Heart left ventricle (tissue), 16 donors: ENCODE measurements at regions not wholly inside any gene's neighbourhood (a gene's known extent, or its start where the extent isn't known, plus 50 kb on each side); places are given as distances from the start of the nearest gene placed in this dataset.

ENCODE experiments used
- ATAC-seq, 4 donors: fragments of 200-7000 bp; cut with Tn5 transposase; one replicate each; pipeline ENCODE4 v1.9.1; 2020 to 2022; ENCODE audit warnings: moderate library complexity in 4 of 4, mild to moderate bottlenecking in 3 of 4, moderate number of reproducible peaks in 1 of 4
- DNase-seq, 5 donors: peaks; one replicate each; pipeline ENCODE4 v3.0.0-alpha.2; 2020
- H3K27ac ChIP-seq, 12 donors: fragments of 200-600 bp; sonication (generic) in 4 of 12; one replicate each; pipeline versions ENCODE4 v1.5.0 to v1.8.0; 2016 to 2022; ENCODE audit warnings: mild to moderate bottlenecking in 2 of 12
- H3K27me3 ChIP-seq, 9 donors: fragments of 200-600 bp; sonication (generic) in 2 of 9; one replicate each; pipeline versions ENCODE4 v1.5.1 to v1.8.0; 2016 to 2022; ENCODE audit warnings: mild to moderate bottlenecking in 3 of 9
- H3K36me3 ChIP-seq, 9 donors: fragments of 200-600 bp; sonication (generic) in 2 of 9; one replicate each; pipeline versions ENCODE4 v1.5.0 to v1.8.0; 2018 to 2022; ENCODE audit warnings: mild to moderate bottlenecking in 2 of 9
- H3K4me1 ChIP-seq, 12 donors: fragments of 200-600 bp; sonication (generic) in 4 of 12; one replicate each; pipeline versions ENCODE4 v1.5.0 to v1.8.0; 2016 to 2022; ENCODE audit warnings: mild to moderate bottlenecking in 3 of 12
- H3K4me3 ChIP-seq, 12 donors: fragments of 200-600 bp; sonication (generic) in 4 of 12; one replicate each; pipeline versions ENCODE4 v1.5.0 to v1.8.0; 2017 to 2022; ENCODE audit warnings: mild to moderate bottlenecking in 9 of 12, moderate library complexity in 4 of 12
- H3K9me3 ChIP-seq, 12 donors: fragments of 200-600 bp; sonication (generic) in 4 of 12; one replicate each; pipeline versions ENCODE4 v1.5.0 to v1.8.0; 2016 to 2022; ENCODE audit warnings: mild to moderate bottlenecking in 1 of 12
- CTCF ChIP-seq, 12 donors: fragments of 200-600 bp; sonication (generic) in 4 of 12; IDR thresholded peaks; one replicate each; pipeline versions ENCODE4 v1.5.0 to v1.8.0; 2018 to 2022; ENCODE audit warnings: antibody characterized with exemption in 12 of 12, mild to moderate bottlenecking in 5 of 12
- POLR2A ChIP-seq, 2 donors: fragments of 450-650 bp; IDR thresholded peaks; one replicate each; pipeline ENCODE4 v1.6.1; 2017; ENCODE audit warnings: antibody characterized with exemption in 2 of 2, mild to moderate bottlenecking in 2 of 2, moderate library complexity in 2 of 2
- WGBS, 4 donors: extraction: QIAGEN DNeasy Blood & Tissue Kit in 2 of 4; methylation state at CpG; one replicate each; pipeline versions ENCODE4 v1.1.5 to v1.1.7; 2013 to 2018; 5-methylcytosine and 5-hydroxymethylcytosine counted together
- intact Hi-C, 10 donors: fragments of 100-400 bp; cut with DNase I; formaldehyde crosslinking; loops; one replicate each; pipeline versions ENCODE4 v1.11.1 to v1.14.2; 2022
- donor health status: ischemic (EF 13 %, LVEDD 7.1; RV severe dilation, severe dysfunction).
- donor health status: healthy with polysubstance abuse.
- donor health status: DM: no; HTN: yes; CAD: no.
- donor health status: DM: no; HTN: no; CAD: no.
- donor health status: ischemic (EF 25% LVEDD 6.9; RV normal size, moderate dysfunction).
- donor health status: ischemic (EF 25% LVEDD 5.7; RV mildly dilated, moderate dysfunction).
- donor health status: healthy.
- donor health status: DM: yes; HTN: yes; CAD: no.
- donor health status: ischemic (EF 35%, LVEDD 5.7; RV mildly dilated, moderate dysfunction).
- donor health status: nonischemic (EF 11% LVEDD 7.7; RV severe dilation, severe dysfunction).
- donor health status: DM: yes; HTN: yes; CAD: no.
- donor health status: PGD.
- donor health status: ischemic (EF 29% LVEDD 5.4; RV normal size, mild dysfunction).
- donor health status: nonischemic (EF 23%, LVEDD 6.1; RV moderate dilation, normal function).

- H3K27ac ChIP-seq: peak overlapping the region in 1 of 12 donors; percentile 44
- no peak for TF ChIP-seq CTCF (IDR thresholded peaks at IDR 0.05)
- TF ChIP-seq POLR2A (IDR thresholded peaks at IDR 0.05): no peak
- intact Hi-C loops: loop anchor here in 3 of 10 donors (10.0 kb wide), 1 partner anchor 137 kb away; no protein-coding TSS in a partner anchor
- H3K4me1 ChIP-seq: peaks cover 0 to 26% (median 0%) of the 10 kb centered on the region in 12 donors
- DNase-seq: no peak
- no peak for ATAC-seq
- peaks cover 0 to 9% (median 0%) of the 10 kb centered on the region in 12 donors for H3K9me3 ChIP-seq
- H3K36me3 ChIP-seq: no peaks in the 10 kb centered on the region
- no peaks in the 10 kb centered on the region for H3K27me3 ChIP-seq
- no peak overlapping the region for H3K4me3 ChIP-seq
Measured at GRCh38 chr4:143021384-143021783, 163.3 kb upstream of the USP38 start.

GRCh38 chr4:143023239-143023918, 161.3 kb upstream of the USP38 start:
- Histone ChIP-seq H3K4me3 (no peak overlapping the region), H3K9me3 (peaks cover 0 to 6% (median 0%) of the 10 kb centered on the region in 12 donors), H3K4me1 (peaks cover 0 to 26% (median 0%) of the 10 kb centered on the region in 12 donors), H3K27me3 (no peaks in the 10 kb centered on the region), H3K36me3 (no peaks in the 10 kb centered on the region), H3K27ac (no peak overlapping the region)
- intact Hi-C loops: loop anchor here in 3 of 10 donors (10.0 kb wide), 1 partner anchor 139 kb away; no protein-coding TSS in a partner anchor
- TF ChIP-seq POLR2A (IDR thresholded peaks at IDR 0.05) (no peak), CTCF (IDR thresholded peaks at IDR 0.05) (no peak)
- ATAC-seq (no peak), DNase-seq (no peak)

- DNase-seq (no peak), ATAC-seq (peak; percentile 55 to 70 (median 61))
- TF ChIP-seq POLR2A (IDR thresholded peaks at IDR 0.05): no peak
- TF ChIP-seq CTCF (IDR thresholded peaks at IDR 0.05): peak in 10 of 12 donors; percentile 16 to 51 (median 32)
- Histone ChIP-seq H3K36me3 (no peaks in the 10 kb centered on the region), H3K27me3 (no peaks in the 10 kb centered on the region), H3K4me1 (peaks cover 0 to 26% (median 0%) of the 10 kb centered on the region in 12 donors), H3K4me3 (no peak overlapping the region), H3K9me3 (peaks cover 0 to 16% (median 4%) of the 10 kb centered on the region in 12 donors), H3K27ac (no peak overlapping the region)
- intact Hi-C loops: loop anchor here in 6 of 10 donors (5.0 to 10.0 kb wide), 2 partner anchors 140 to 143 kb away; no protein-coding TSS in a partner anchor
- WGBS, 4 donors: 63 to 80% (median 72%) methylated on average over 3 of the region's 3 CpGs
Measured at GRCh38 chr4:143025081-143025704, 159.5 kb upstream of the USP38 start.

- Histone ChIP-seq H3K4me1 (peaks cover 0 to 15% (median 0%) of the 10 kb centered on the region in 12 donors), H3K36me3 (no peaks in the 10 kb centered on the region), H3K27me3 (no peaks in the 10 kb centered on the region), H3K4me3 (no peak overlapping the region), H3K27ac (no peak overlapping the region), H3K9me3 (peaks cover 0 to 22% (median 4%) of the 10 kb centered on the region in 12 donors)
- DNase-seq (no peak), ATAC-seq (no peak)
- intact Hi-C loops: loop anchor here in 6 of 10 donors (5.0 to 10.0 kb wide), 2 partner anchors 142 to 144 kb away; no protein-coding TSS in a partner anchor
- WGBS, 4 donors: 68 to 100% (median 83%) methylated on average over 1 of the region's 1 CpG; no CpG with 5 or more reads in 1 of the 4 donors
- TF ChIP-seq CTCF (IDR thresholded peaks at IDR 0.05) (no peak), POLR2A (IDR thresholded peaks at IDR 0.05) (no peak)
Measured at GRCh38 chr4:143026459-143027170, 158.1 kb upstream of the USP38 start.
